ENCODE measurements at regions not wholly inside any gene's neighbourhood (a gene's known extent, or its start where the extent isn't known, plus 50 kb on each side); places are given as distances from the start of the nearest gene placed in this dataset.

GRCh38 chr13:111482126-111482525, 161.7 kb downstream of the TEX29 start:
- peaks cover 7% of the 10 kb centered on the region for H3K4me1 ChIP-seq
- H3K4me1 Mint-ChIP-seq, result peaks cover 12% of the 10 kb centered on the region
- DNase-seq (ENCODE audit: low spot score), result no peak
- H3K36me3 Mint-ChIP-seq, result no peaks in the 10 kb centered on the region
- no peaks in the 10 kb centered on the region for H4K20me1 ChIP-seq (ENCODE audit: low read depth)
- H3F3A ChIP-seq (ENCODE audit: low read depth), result no peaks in the 10 kb centered on the region
- peaks cover 18% of the 10 kb centered on the region for H3K9me3 Mint-ChIP-seq
- H3K27me3 Mint-ChIP-seq (ENCODE audit: insufficient read depth, low read depth), result peaks cover 2% of the 10 kb centered on the region
- no peak overlapping the region for H2AFZ ChIP-seq (replicated peaks)
- no peak overlapping the region for H3K27ac ChIP-seq
- H3K27ac Mint-ChIP-seq, result no peak overlapping the region
- no peaks in the 10 kb centered on the region for H3K36me3 ChIP-seq
- H3K79me2 ChIP-seq (ENCODE audit: low read depth), result no peaks in the 10 kb centered on the region
- TF ChIP-seq CTCF (IDR thresholded peaks at IDR 0.05) (no peak), EZH2phosphoT487 (IDR thresholded peaks at IDR 0.05) (no peak), EZH2 (IDR thresholded peaks at IDR 0.05) (no peak)
- H3K4me3 Mint-ChIP-seq, result no peak overlapping the region
- H3K4me3 ChIP-seq, result no peak overlapping the region
- no peaks in the 10 kb centered on the region for H3K9me3 ChIP-seq (ENCODE audit: low read depth)
- no peaks in the 10 kb centered on the region for H3K27me3 ChIP-seq
- H3K9ac ChIP-seq, result no peak overlapping the region
- H3K4me2 ChIP-seq, result no peak overlapping the region

GRCh38 chr13:111482806-111483620, 162.6 kb downstream of the TEX29 start:
- Mint-ChIP-seq H3K27ac (no peak overlapping the region), H3K9me3 (peaks cover 22% of the 10 kb centered on the region), H3K4me1 (peaks cover 12% of the 10 kb centered on the region), H3K36me3 (no peaks in the 10 kb centered on the region), H3K4me3 (no peak overlapping the region), H3K27me3 (ENCODE audit: insufficient read depth, low read depth) (peaks cover 4% of the 10 kb centered on the region)
- H3F3A ChIP-seq (ENCODE audit: low read depth), result no peaks in the 10 kb centered on the region
- H3K4me2 ChIP-seq, result no peak overlapping the region
- H2AFZ ChIP-seq (replicated peaks), result no peak overlapping the region
- TF ChIP-seq EZH2 (IDR thresholded peaks at IDR 0.05) (no peak), EZH2phosphoT487 (IDR thresholded peaks at IDR 0.05) (no peak), CTCF (IDR thresholded peaks at IDR 0.05) (no peak)
- no peak overlapping the region for H3K4me3 ChIP-seq
- peaks cover 7% of the 10 kb centered on the region for H3K4me1 ChIP-seq
- DNase-seq (ENCODE audit: low spot score), result no peak
- no peaks in the 10 kb centered on the region for H3K27me3 ChIP-seq
- peaks cover 4% of the 10 kb centered on the region for H3K9me3 ChIP-seq (ENCODE audit: low read depth)
- H3K79me2 ChIP-seq (ENCODE audit: low read depth), result no peaks in the 10 kb centered on the region
- H3K27ac ChIP-seq, result no peak overlapping the region
- no peaks in the 10 kb centered on the region for H3K36me3 ChIP-seq
- no peaks in the 10 kb centered on the region for H4K20me1 ChIP-seq (ENCODE audit: low read depth)
- H3K9ac ChIP-seq, result no peak overlapping the region

- Histone ChIP-seq H3K9me3 (ENCODE audit: low read depth) (peaks cover 4% of the 10 kb centered on the region), H4K20me1 (ENCODE audit: low read depth) (no peaks in the 10 kb centered on the region), H3K4me1 (peaks cover 7% of the 10 kb centered on the region), H3K27me3 (no peaks in the 10 kb centered on the region), H3K27ac (no peak overlapping the region), H3K36me3 (no peaks in the 10 kb centered on the region), H3K79me2 (ENCODE audit: low read depth) (no peaks in the 10 kb centered on the region), H2AFZ (replicated peaks) (no peak overlapping the region), H3F3A (ENCODE audit: low read depth) (no peaks in the 10 kb centered on the region), H3K9ac (no peak overlapping the region), H3K4me3 (no peak overlapping the region), H3K4me2 (no peak overlapping the region)
- H3K9me3 Mint-ChIP-seq, result peaks cover 28% of the 10 kb centered on the region
- H3K4me3 Mint-ChIP-seq, result no peak overlapping the region
- no peak for TF ChIP-seq EZH2phosphoT487 (IDR thresholded peaks at IDR 0.05)
- TF ChIP-seq EZH2 (IDR thresholded peaks at IDR 0.05), result no peak
- TF ChIP-seq CTCF (IDR thresholded peaks at IDR 0.05), result no peak
- DNase-seq (ENCODE audit: low spot score), result no peak
- H3K27me3 Mint-ChIP-seq (ENCODE audit: insufficient read depth, low read depth), result peaks cover 5% of the 10 kb centered on the region
- no peak overlapping the region for H3K27ac Mint-ChIP-seq
- peaks cover 12% of the 10 kb centered on the region for H3K4me1 Mint-ChIP-seq
- no peaks in the 10 kb centered on the region for H3K36me3 Mint-ChIP-seq
These were observed 163.2 kb downstream of the TEX29 start for GRCh38 chr13:111483621-111483987.
